GM21717 (cell line): ENCODE measurements at regions not wholly inside any gene's neighbourhood (a gene's known extent, or its start where the extent isn't known, plus 50 kb on each side); places are given as distances from the start of the nearest gene placed in this dataset.

Experiments
- ATAC-seq: cut with Tn5 transposase; IDR thresholded peaks from one replicate; pipeline ENCODE4 v1.9.1; 2021; ENCODE audit warnings: mild to moderate bottlenecking, moderate library complexity; ENCODE audit not compliant: unreplicated experiment

- no peak for ATAC-seq
Measured at GRCh38 chr2:45074713-45075112, 65.5 kb upstream of the SIX2 start.

- no peak for ATAC-seq
Measured at GRCh38 chr2:45072862-45073237, 63.6 kb upstream of the SIX2 start.

GRCh38 chr2:45072064-45072861, 63.0 kb upstream of the SIX2 start:
- no peak for ATAC-seq

GRCh38 chr2:45070113-45070652, 60.9 kb upstream of the SIX2 start:
- ATAC-seq: no peak

GRCh38 chr2:45069684-45070083, 60.4 kb upstream of the SIX2 start:
- no peak for ATAC-seq

GRCh38 chr2:45068571-45069140, 59.4 kb upstream of the SIX2 start:
- no peak for ATAC-seq

- ATAC-seq: no peak
Measured at GRCh38 chr2:45067859-45068570, 58.8 kb upstream of the SIX2 start.
